ENCODE measurements at regions not wholly inside any gene's neighbourhood (a gene's known extent, or its start where the extent isn't known, plus 50 kb on each side); places are given as distances from the start of the nearest gene placed in this dataset.
"Not testable (repeated sequence)": the region's sequence is repeated elsewhere in the genome, so short reads cannot be mapped to it uniquely, and the experiment has no call there.

GRCh38 chr2:228763379-228763981 lies 507.6 kb downstream of the PID1 start:
- no peak for DNase-seq (ENCODE audit: low read depth)
- TF ChIP-seq CTCF (IDR thresholded peaks at IDR 0.05; ENCODE audit: insufficient read depth, low read depth, low read length, missing control alignments), result no peak
- H3K4me3 ChIP-seq (ENCODE audit: low read depth, low read length), result no peak overlapping the region

- DNase-seq (ENCODE audit: low read depth), result no peak
- TF ChIP-seq CTCF (IDR thresholded peaks at IDR 0.05; ENCODE audit: insufficient read depth, low read depth, low read length, missing control alignments), result no peak
- H3K4me3 ChIP-seq (ENCODE audit: low read depth, low read length), result no peak overlapping the region
Measured at GRCh38 chr2:228762565-228762964, 508.5 kb downstream of the PID1 start.

- DNase-seq (ENCODE audit: low read depth); H3K4me3 ChIP-seq (ENCODE audit: low read depth, low read length): not testable (repeated sequence)
Measured at GRCh38 chr2:228755661-228756060, 515.4 kb downstream of the PID1 start.

GRCh38 chr2:228747483-228747882 lies 523.6 kb downstream of the PID1 start:
- no peak overlapping the region for H3K4me3 ChIP-seq (ENCODE audit: low read depth, low read length)
- no peak for TF ChIP-seq CTCF (IDR thresholded peaks at IDR 0.05; ENCODE audit: insufficient read depth, low read depth, low read length, missing control alignments)
- no peak for DNase-seq (ENCODE audit: low read depth)

GRCh38 chr2:228738671-228739380 lies 532.3 kb downstream of the PID1 start:
- H3K4me3 ChIP-seq (ENCODE audit: low read depth, low read length), result no peak overlapping the region
- no peak for DNase-seq (ENCODE audit: low read depth)
- TF ChIP-seq CTCF (IDR thresholded peaks at IDR 0.05; ENCODE audit: insufficient read depth, low read depth, low read length, missing control alignments), result no peak

GRCh38 chr2:228735697-228736096 lies 535.4 kb downstream of the PID1 start:
- no peak for TF ChIP-seq CTCF (IDR thresholded peaks at IDR 0.05; ENCODE audit: insufficient read depth, low read depth, low read length, missing control alignments)
- DNase-seq (ENCODE audit: low read depth), result no peak
- H3K4me3 ChIP-seq (ENCODE audit: low read depth, low read length), result no peak overlapping the region

GRCh38 chr2:228731517-228731916 lies 539.6 kb downstream of the PID1 start:
- no peak for DNase-seq (ENCODE audit: low read depth)
- no peak for TF ChIP-seq CTCF (IDR thresholded peaks at IDR 0.05; ENCODE audit: insufficient read depth, low read depth, low read length, missing control alignments)
- H3K4me3 ChIP-seq (ENCODE audit: low read depth, low read length), result no peak overlapping the region

Measured in GM12865 (cell line).